Endothelial cell of umbilical vein (primary cell): ENCODE measurements at regions not wholly inside any gene's neighbourhood (a gene's known extent, or its start where the extent isn't known, plus 50 kb on each side); places are given as distances from the start of the nearest gene placed in this dataset.

Experiments used
- EZH2 ChIP-seq: IDR thresholded peaks from 2 replicates; pipeline ENCODE4 v1.6.1; 2012; ENCODE audit warnings: borderline replicate concordance, low read depth, mild to moderate bottlenecking, moderate library complexity, low read length, inconsistent platforms; ENCODE audit not compliant: severe bottlenecking
- FOS ChIP-seq: IDR thresholded peaks from 2 replicates; pipeline ENCODE4 v1.6.1; 2011; ENCODE audit warnings: mild to moderate bottlenecking, low read length, moderate library complexity, borderline replicate concordance; ENCODE audit not compliant: insufficient read depth
- MYC ChIP-seq: IDR thresholded peaks from one replicate; pipeline ENCODE4 v1.6.1; 2011; ENCODE audit warnings: mild to moderate bottlenecking, low read depth, low read length
- POLR2A ChIP-seq: IDR thresholded peaks from 2 replicates; pipeline ENCODE4 v1.6.1; 2012; ENCODE audit warnings: low read depth, mild to moderate bottlenecking, control low read depth, low read length
- POLR2AphosphoS5 ChIP-seq: IDR thresholded peaks from 2 replicates; pipeline ENCODE4 v1.6.1; 2012; ENCODE audit warnings: low read depth, mild to moderate bottlenecking, control low read depth, low read length, moderate library complexity; ENCODE audit not compliant: insufficient read depth
- TF ChIP-seq, protein P1 (sequence below), 2 donors: IDR thresholded peaks; 1 replicate in 1 of 2; 2 replicates in 1 of 2; pipeline ENCODE4 v1.5.1; 2011; ENCODE audit warnings: low read length in 2 of 2, mild to moderate bottlenecking in 2 of 2, moderate library complexity in 2 of 2, control low read depth in 1 of 2, inconsistent platforms in 1 of 2, low read depth in 1 of 2; ENCODE audit not compliant: insufficient read depth in 1 of 2; ENCODE audit errors: extremely low read depth in 1 of 2

DNA sequence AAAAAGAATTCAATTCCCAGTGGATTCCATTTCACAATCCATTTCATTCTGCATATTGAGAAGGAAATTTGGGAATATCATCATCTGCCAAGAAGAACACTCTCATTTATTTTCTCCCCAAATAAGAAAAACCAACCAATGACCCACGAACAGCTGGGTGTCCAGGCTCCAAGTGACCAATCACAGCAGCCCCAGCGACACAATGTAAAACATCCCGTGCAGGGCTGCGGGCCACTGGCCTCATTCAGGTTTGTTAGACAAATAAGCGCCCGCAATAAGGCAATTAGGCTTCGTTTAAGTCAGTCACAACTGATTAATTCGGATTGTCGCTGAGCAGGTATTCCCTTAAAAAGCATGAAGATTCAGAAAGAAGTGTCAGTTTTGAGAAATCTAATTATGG lies 378.6 kb downstream of the EIPR1 start:
- TF ChIP-seq POLR2AphosphoS5: no peak
- TF ChIP-seq POLR2A: no peak
- TF ChIP-seq, protein P1, sequence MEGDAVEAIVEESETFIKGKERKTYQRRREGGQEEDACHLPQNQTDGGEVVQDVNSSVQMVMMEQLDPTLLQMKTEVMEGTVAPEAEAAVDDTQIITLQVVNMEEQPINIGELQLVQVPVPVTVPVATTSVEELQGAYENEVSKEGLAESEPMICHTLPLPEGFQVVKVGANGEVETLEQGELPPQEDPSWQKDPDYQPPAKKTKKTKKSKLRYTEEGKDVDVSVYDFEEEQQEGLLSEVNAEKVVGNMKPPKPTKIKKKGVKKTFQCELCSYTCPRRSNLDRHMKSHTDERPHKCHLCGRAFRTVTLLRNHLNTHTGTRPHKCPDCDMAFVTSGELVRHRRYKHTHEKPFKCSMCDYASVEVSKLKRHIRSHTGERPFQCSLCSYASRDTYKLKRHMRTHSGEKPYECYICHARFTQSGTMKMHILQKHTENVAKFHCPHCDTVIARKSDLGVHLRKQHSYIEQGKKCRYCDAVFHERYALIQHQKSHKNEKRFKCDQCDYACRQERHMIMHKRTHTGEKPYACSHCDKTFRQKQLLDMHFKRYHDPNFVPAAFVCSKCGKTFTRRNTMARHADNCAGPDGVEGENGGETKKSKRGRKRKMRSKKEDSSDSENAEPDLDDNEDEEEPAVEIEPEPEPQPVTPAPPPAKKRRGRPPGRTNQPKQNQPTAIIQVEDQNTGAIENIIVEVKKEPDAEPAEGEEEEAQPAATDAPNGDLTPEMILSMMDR (IDR thresholded peaks at IDR 0.05; ENCODE audit: extremely low read depth in 1 of 2, insufficient read depth in 1 of 2, low read depth in 1 of 2, low read length in 2 of 2): no peak
- TF ChIP-seq EZH2: no peak
- TF ChIP-seq MYC: no peak
- TF ChIP-seq FOS: no peak
